ENCODE measurements at regions not wholly inside any gene's neighbourhood (a gene's known extent, or its start where the extent isn't known, plus 50 kb on each side); places are given as distances from the start of the nearest gene placed in this dataset.

GRCh38 chr2:129354631-129355030 is 624.8 kb upstream of the RAB6C start:
- Histone ChIP-seq H3F3A (ENCODE audit: insufficient read depth) (no peaks in the 10 kb centered on the region), H3K79me2 (ENCODE audit: insufficient read depth, low read length) (no peaks in the 10 kb centered on the region), H3K4me3 (ENCODE audit: insufficient read depth, low read length, poor library complexity, severe bottlenecking) (no peak overlapping the region), H3K27me3 (ENCODE audit: low read length) (no peaks in the 10 kb centered on the region), H3K4me2 (ENCODE audit: low read depth, low read length, poor library complexity, severe bottlenecking) (no peak overlapping the region), H3K36me3 (ENCODE audit: low read length) (no peaks in the 10 kb centered on the region), H3K9me2 (replicated peaks; ENCODE audit: insufficient read depth, low read length) (no peaks in the 10 kb centered on the region), H3K9me3 (ENCODE audit: insufficient read depth, low read length) (no peaks in the 10 kb centered on the region), H3K27ac (ENCODE audit: low read depth, low read length) (no peak overlapping the region), H3K9ac (ENCODE audit: low read length) (no peak overlapping the region), H4K20me1 (ENCODE audit: low read depth, low read length) (no peaks in the 10 kb centered on the region), H2AFZ (ENCODE audit: low read depth, low read length, severe bottlenecking) (no peak overlapping the region)
- no peak for TF ChIP-seq EZH2phosphoT487 (conservative IDR thresholded peaks at IDR 0.05; ENCODE audit: low read length)
- no peak for TF ChIP-seq CTCF (IDR thresholded peaks at IDR 0.05; ENCODE audit: insufficient read depth, low read length, poor library complexity, severe bottlenecking)

- Histone ChIP-seq H3K36me3 (ENCODE audit: low read length) (no peaks in the 10 kb centered on the region), H3F3A (ENCODE audit: insufficient read depth) (no peaks in the 10 kb centered on the region), H3K9me2 (replicated peaks; ENCODE audit: insufficient read depth, low read length) (no peaks in the 10 kb centered on the region), H2AFZ (ENCODE audit: low read depth, low read length, severe bottlenecking) (no peak overlapping the region), H3K27ac (ENCODE audit: low read depth, low read length) (no peak overlapping the region), H3K79me2 (ENCODE audit: insufficient read depth, low read length) (no peaks in the 10 kb centered on the region), H4K20me1 (ENCODE audit: low read depth, low read length) (no peaks in the 10 kb centered on the region), H3K4me2 (ENCODE audit: low read depth, low read length, poor library complexity, severe bottlenecking) (no peak overlapping the region), H3K9me3 (ENCODE audit: insufficient read depth, low read length) (no peaks in the 10 kb centered on the region), H3K9ac (ENCODE audit: low read length) (no peak overlapping the region), H3K27me3 (ENCODE audit: low read length) (no peaks in the 10 kb centered on the region), H3K4me3 (ENCODE audit: insufficient read depth, low read length, poor library complexity, severe bottlenecking) (no peak overlapping the region)
- no peak for TF ChIP-seq EZH2phosphoT487 (conservative IDR thresholded peaks at IDR 0.05; ENCODE audit: low read length)
- TF ChIP-seq CTCF (IDR thresholded peaks at IDR 0.05; ENCODE audit: insufficient read depth, low read length, poor library complexity, severe bottlenecking): no peak
Measured at GRCh38 chr2:129361688-129362087, 617.8 kb upstream of the RAB6C start.

GRCh38 chr2:129366263-129366662 is 613.2 kb upstream of the RAB6C start:
- no peaks in the 10 kb centered on the region for H3K9me2 ChIP-seq (replicated peaks; ENCODE audit: insufficient read depth, low read length)

More at GRCh38 chr2:129366263-129366662, 613.2 kb upstream of the RAB6C start:
- Histone ChIP-seq H3K79me2 (ENCODE audit: insufficient read depth, low read length) (no peaks in the 10 kb centered on the region), H3K4me2 (ENCODE audit: low read depth, low read length, poor library complexity, severe bottlenecking) (no peak overlapping the region), H3K4me3 (ENCODE audit: insufficient read depth, low read length, poor library complexity, severe bottlenecking) (no peak overlapping the region), H4K20me1 (ENCODE audit: low read depth, low read length) (no peaks in the 10 kb centered on the region), H3K27me3 (ENCODE audit: low read length) (no peaks in the 10 kb centered on the region), H3K36me3 (ENCODE audit: low read length) (no peaks in the 10 kb centered on the region), H3K9me3 (ENCODE audit: insufficient read depth, low read length) (no peaks in the 10 kb centered on the region), H3K27ac (ENCODE audit: low read depth, low read length) (no peak overlapping the region), H3K9ac (ENCODE audit: low read length) (no peak overlapping the region), H3F3A (ENCODE audit: insufficient read depth) (no peaks in the 10 kb centered on the region), H2AFZ (ENCODE audit: low read depth, low read length, severe bottlenecking) (no peak overlapping the region)
- TF ChIP-seq EZH2phosphoT487 (conservative IDR thresholded peaks at IDR 0.05; ENCODE audit: low read length): no peak
- no peak for TF ChIP-seq CTCF (IDR thresholded peaks at IDR 0.05; ENCODE audit: insufficient read depth, low read length, poor library complexity, severe bottlenecking)
